Fibroblast of lung (primary cell): ENCODE measurements at regions not wholly inside any gene's neighbourhood (a gene's known extent, or its start where the extent isn't known, plus 50 kb on each side); places are given as distances from the start of the nearest gene placed in this dataset.
A peak's percentile ranks its signal among the peaks of the same experiment; 100 is the strongest.

Source experiments
- DNase-seq, 2 donors: peaks; one replicate each; pipeline versions ENCODE4 v3.0.0 to v3.0.0-alpha.2; 2010; ENCODE audit warnings: low read depth in 2 of 2
- H2AFZ ChIP-seq: 2 replicates; pipeline ENCODE4 v1.5.1; 2012; ENCODE audit warnings: low read length, control low read depth, inconsistent platforms
- H3K27ac ChIP-seq: 2 replicates; pipeline ENCODE4 v1.5.1; 2011; ENCODE audit warnings: low read length, control low read depth; ENCODE audit not compliant: insufficient read depth
- H3K27me3 ChIP-seq: 2 replicates; pipeline ENCODE4 v1.5.1; 2011; ENCODE audit warnings: mild to moderate bottlenecking, low read length; ENCODE audit not compliant: control insufficient read depth, insufficient read depth
- H3K36me3 ChIP-seq: 2 replicates; pipeline ENCODE4 v1.5.1; 2011; ENCODE audit warnings: low read length; ENCODE audit not compliant: control insufficient read depth, insufficient read depth
- H3K4me1 ChIP-seq: 2 replicates; pipeline ENCODE4 v1.5.1; 2011; ENCODE audit warnings: low read length; ENCODE audit not compliant: control insufficient read depth, insufficient read depth; ENCODE audit errors: extremely low read depth
- H3K4me2 ChIP-seq: 2 replicates; pipeline ENCODE4 v1.5.1; 2011; ENCODE audit warnings: low read length, control low read depth; ENCODE audit not compliant: insufficient read depth; ENCODE audit errors: extremely low read depth
- H3K4me3 ChIP-seq, 4 experiments: fragments of 200-600 bp in 1 of 4; sonication (generic) in 1 of 4; replicated peaks in 1 of 4; 2 replicates each; pipeline ENCODE4 v1.5.1; 2011 to 2016; ENCODE audit warnings: low read length in 4 of 4, low read depth in 3 of 4, mild to moderate bottlenecking in 3 of 4, control low read depth in 2 of 4, inconsistent platforms in 1 of 4, mixed read lengths in 1 of 4; ENCODE audit not compliant: insufficient read depth in 1 of 4; ENCODE audit errors: control extremely low read depth in 1 of 4
- H3K79me2 ChIP-seq: 2 replicates; pipeline ENCODE4 v1.5.1; 2012; ENCODE audit warnings: mild to moderate bottlenecking, low read length, inconsistent platforms; ENCODE audit not compliant: control insufficient read depth, insufficient read depth
- H3K9ac ChIP-seq: 2 replicates; pipeline ENCODE4 v1.5.1; 2011; ENCODE audit warnings: mild to moderate bottlenecking, low read length, control low read depth; ENCODE audit not compliant: insufficient read depth
- H3K9me3 ChIP-seq: 2 replicates; pipeline ENCODE4 v1.5.1; 2012; ENCODE audit warnings: low read depth, low read length; ENCODE audit not compliant: control insufficient read depth, insufficient read depth
- H4K20me1 ChIP-seq: 2 replicates; pipeline ENCODE4 v1.5.1; 2011; ENCODE audit warnings: low read length; ENCODE audit not compliant: control insufficient read depth, insufficient read depth; ENCODE audit errors: extremely low read depth
- CTCF ChIP-seq, 2 donors: IDR thresholded peaks in 1 of 2; conservative IDR thresholded peaks in 1 of 2; 1 replicate in 1 of 2; 2 replicates in 1 of 2; pipeline ENCODE4 v1.5.1; 2011 to 2012; ENCODE audit warnings: low read length in 2 of 2, control low read depth in 1 of 2, inconsistent platforms in 1 of 2, low read depth in 1 of 2, mild to moderate bottlenecking in 1 of 2
- EZH2 ChIP-seq: IDR thresholded peaks from 2 replicates; pipeline ENCODE4 v1.5.1; 2012; ENCODE audit warnings: low read length, control low read depth, mild to moderate bottlenecking; ENCODE audit errors: missing control alignments

- Histone ChIP-seq H3K9ac (no peak overlapping the region), H3K4me2 (no peak overlapping the region)
These were observed 595.0 kb downstream of the PYDC2 start for GRCh38 chr3:192055946-192056345.

GRCh38 chr3:192057261-192057660 is 596.3 kb downstream of the PYDC2 start:
- Histone ChIP-seq H3K79me2 (no peaks in the 10 kb centered on the region), H4K20me1 (no peaks in the 10 kb centered on the region), H3K4me1 (no peaks in the 10 kb centered on the region), H3K9me3 (no peaks in the 10 kb centered on the region), H3K4me2 (no peak overlapping the region), H3K9ac (no peak overlapping the region), H3K27ac (no peak overlapping the region), H3K27me3 (no peaks in the 10 kb centered on the region), H3K36me3 (no peaks in the 10 kb centered on the region), H3K4me3 (no peak overlapping the region), H2AFZ (no peak overlapping the region)
- TF ChIP-seq CTCF (conservative IDR thresholded peaks at IDR 0.05 in 1 of 2, IDR thresholded peaks at IDR 0.05 in 1 of 2; ENCODE audit: low read depth in 1 of 2, low read length in 2 of 2) = no peak
- no peak for TF ChIP-seq EZH2
- no peak for DNase-seq

More at GRCh38 chr3:192055946-192056345, 595.0 kb downstream of the PYDC2 start:
- H3K79me2 ChIP-seq = no peaks in the 10 kb centered on the region
- no peaks in the 10 kb centered on the region for H3K27me3 ChIP-seq
- no peak overlapping the region for H3K27ac ChIP-seq
- H3K36me3 ChIP-seq = no peaks in the 10 kb centered on the region
- no peaks in the 10 kb centered on the region for H4K20me1 ChIP-seq
- H3K4me1 ChIP-seq = no peaks in the 10 kb centered on the region
- TF ChIP-seq CTCF (conservative IDR thresholded peaks at IDR 0.05 in 1 of 2, IDR thresholded peaks at IDR 0.05 in 1 of 2; ENCODE audit: low read depth in 1 of 2, low read length in 2 of 2) = no peak
- TF ChIP-seq EZH2 = no peak
- no peak overlapping the region for H2AFZ ChIP-seq
- H3K4me3 ChIP-seq = no peak overlapping the region
- no peak for DNase-seq
- no peaks in the 10 kb centered on the region for H3K9me3 ChIP-seq

DNA sequence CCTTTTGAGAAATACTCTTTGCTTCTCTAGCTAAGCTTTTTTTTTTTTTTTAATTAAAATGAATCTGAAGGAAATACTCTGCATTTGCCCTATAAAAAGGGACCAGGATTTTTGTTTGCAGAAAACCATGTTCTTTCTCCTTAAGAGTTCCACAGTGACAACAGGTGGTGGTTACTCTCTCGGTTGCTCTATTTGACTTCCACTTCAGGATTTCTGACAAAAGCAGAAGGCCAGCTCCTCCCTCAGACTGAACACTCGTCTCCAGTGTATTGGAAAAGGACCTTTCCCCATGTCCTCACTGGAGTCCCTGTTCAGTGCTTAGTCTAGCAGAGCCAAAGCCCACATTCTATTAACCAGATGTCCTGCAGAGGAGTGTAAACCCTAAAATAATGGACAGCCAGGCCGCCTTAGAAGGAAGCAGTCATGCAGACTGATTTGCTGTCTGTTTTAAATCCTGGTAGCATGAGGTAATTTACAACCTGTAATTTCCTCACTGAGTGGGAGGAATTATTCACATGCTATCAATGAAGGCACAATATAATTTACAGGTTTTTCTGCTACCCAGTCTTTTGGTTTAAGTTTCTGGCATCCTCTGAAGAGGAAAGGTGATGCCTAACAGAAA is 599.3 kb downstream of the PYDC2 start:
- H3K27me3 ChIP-seq = no peaks in the 10 kb centered on the region

More for the DNA sequence above, 599.3 kb downstream of the PYDC2 start:
- H3K79me2 ChIP-seq = no peaks in the 10 kb centered on the region
- no peak overlapping the region for H3K4me3 ChIP-seq
- no peak overlapping the region for H3K4me2 ChIP-seq
- TF ChIP-seq CTCF (conservative IDR thresholded peaks at IDR 0.05 in 1 of 2, IDR thresholded peaks at IDR 0.05 in 1 of 2; ENCODE audit: low read depth in 1 of 2, low read length in 2 of 2) = no peak
- peak in 1 of 2 donors; percentile 37 for DNase-seq
- H3K27ac ChIP-seq = no peak overlapping the region
- no peaks in the 10 kb centered on the region for H4K20me1 ChIP-seq
- H3K36me3 ChIP-seq = no peaks in the 10 kb centered on the region
- no peak overlapping the region for H3K9ac ChIP-seq
- H3K4me1 ChIP-seq = no peaks in the 10 kb centered on the region
- no peak overlapping the region for H2AFZ ChIP-seq
- H3K9me3 ChIP-seq = no peaks in the 10 kb centered on the region
